B cell (primary cell): ENCODE measurements at regions not wholly inside any gene's neighbourhood (a gene's known extent, or its start where the extent isn't known, plus 50 kb on each side); places are given as distances from the start of the nearest gene placed in this dataset.

Source experiments
- ATAC-seq: fragments of 200-7000 bp; cut with Tn5 transposase; one replicate; pipeline ENCODE4 v1.10.0; 2021; ENCODE audit warnings: low read depth, mild to moderate bottlenecking, moderate number of reproducible peaks, moderate library complexity
- CTCF ChIA-PET: fragments of 350-600 bp; sonication (Branson Sonifier 250); formaldehyde crosslinking; loops from one replicate; lab custom pipeline; 2021; ENCODE audit warnings: antibody characterized with exemption, inconsistent platforms; lab: Charles Lee
- POLR2A ChIA-PET: fragments of 350-600 bp; sonication (Branson Sonifier 250); formaldehyde crosslinking; loops from one replicate; lab custom pipeline; 2021; ENCODE audit warnings: antibody characterized with exemption; lab: Charles Lee
- DNase-seq: peaks from one replicate; pipeline ENCODE4 v3.0.0; 2013
- H2AFZ ChIP-seq: 2 replicates; pipeline ENCODE4 v1.6.1; 2012; ENCODE audit warnings: mild to moderate bottlenecking, low read depth, low read length; ENCODE audit not compliant: insufficient read depth, poor library complexity, severe bottlenecking
- H3K27ac ChIP-seq, 2 donors: 1 replicate in 1 of 2; 2 replicates in 1 of 2; pipeline ENCODE4 v1.5.1; 2012 to 2013; ENCODE audit warnings: low read length in 2 of 2, mild to moderate bottlenecking in 2 of 2, moderate library complexity in 1 of 2
- H3K27me3 ChIP-seq, 4 experiments: fragments of 200-600 bp in 1 of 4; sonication (generic) in 1 of 4; replicated peaks in 1 of 4; 1 replicate in 2 of 4; 2 replicates in 2 of 4; pipeline versions ENCODE4 v1.6.1 to v1.7.0; 2013 to 2016; ENCODE audit warnings: low read length in 3 of 4, mild to moderate bottlenecking in 2 of 4, mixed read lengths in 1 of 4, moderate library complexity in 1 of 4; ENCODE audit not compliant: insufficient read depth in 4 of 4, control insufficient read depth in 3 of 4; ENCODE audit errors: control extremely low read depth in 1 of 4
- H3K36me3 ChIP-seq, 2 experiments: replicated peaks in 1 of 2; 1 replicate in 1 of 2; 2 replicates in 1 of 2; pipeline versions ENCODE4 v1.6.1 to v1.7.1; 2013; ENCODE audit warnings: low read length in 1 of 2; ENCODE audit not compliant: insufficient read depth in 2 of 2, control insufficient read depth in 1 of 2; ENCODE audit errors: control extremely low read depth in 1 of 2, extremely low read depth in 1 of 2
- H3K4me1 ChIP-seq, 2 donors: fragments of 200-600 bp in 1 of 2; sonication (generic) in 1 of 2; 1 replicate in 1 of 2; 2 replicates in 1 of 2; pipeline versions ENCODE4 v1.5.1 to v1.6.1; 2013 to 2017; ENCODE audit warnings: low read length in 2 of 2; ENCODE audit not compliant: control insufficient read depth in 2 of 2, insufficient read depth in 2 of 2
- H3K4me2 ChIP-seq: replicated peaks from 2 replicates; pipeline ENCODE3; 2012; ENCODE audit warnings: mild to moderate bottlenecking, low read depth, low read length; ENCODE audit not compliant: poor library complexity, severe bottlenecking
- H3K4me3 ChIP-seq, 5 experiments: fragments of 200-600 bp in 1 of 5; sonication (generic) in 1 of 5; 1 replicate in 3 of 5; 2 replicates in 2 of 5; pipeline versions ENCODE4 v1.5.1 to v1.7.0; 2011 to 2016; ENCODE audit warnings: low read length in 4 of 5, mild to moderate bottlenecking in 4 of 5, low read depth in 2 of 5, control low read depth in 1 of 5, moderate library complexity in 1 of 5; ENCODE audit not compliant: insufficient read depth in 1 of 5; ENCODE audit errors: control extremely low read depth in 1 of 5, extremely low read depth in 1 of 5
- H3K79me2 ChIP-seq: fragments of 200-600 bp; sonication (generic); one replicate; pipeline ENCODE4 v1.6.0; 2016; ENCODE audit warnings: low read length; ENCODE audit not compliant: control insufficient read depth, insufficient read depth
- H3K9ac ChIP-seq: fragments of 200-600 bp; sonication (generic); 2 replicates; pipeline ENCODE4 v1.6.1; 2017; ENCODE audit warnings: mild to moderate bottlenecking, low read length, moderate library complexity
- H3K9me3 ChIP-seq, 3 donors: one replicate each; pipeline versions ENCODE4 v1.6.1 to v1.7.1; 2013; ENCODE audit warnings: low read length in 2 of 3; ENCODE audit not compliant: control insufficient read depth in 2 of 3, insufficient read depth in 1 of 3; ENCODE audit errors: control extremely low read depth in 1 of 3
- H4K20me1 ChIP-seq: 2 replicates; pipeline ENCODE4 v1.6.0; 2012; ENCODE audit warnings: mild to moderate bottlenecking, low read length; ENCODE audit not compliant: insufficient read depth, control insufficient read depth, poor library complexity, severe bottlenecking
- H3K27ac Mint-ChIP-seq: one replicate; pipeline ENCODE4 v1.8.0; 2021; ENCODE audit warnings: mixed read lengths
- H3K27me3 Mint-ChIP-seq: one replicate; pipeline ENCODE4 v1.8.0; 2021; ENCODE audit warnings: mixed read lengths
- H3K4me1 Mint-ChIP-seq: one replicate; pipeline ENCODE4 v1.8.0; 2021; ENCODE audit warnings: mixed read lengths
- H3K4me3 Mint-ChIP-seq: one replicate; pipeline ENCODE4 v1.8.0; 2021; ENCODE audit warnings: mixed read lengths
- H3K9me3 Mint-ChIP-seq: one replicate; pipeline ENCODE4 v1.8.0; 2022; ENCODE audit warnings: mixed read lengths; ENCODE audit not compliant: insufficient read depth
- EZH2 ChIP-seq: IDR thresholded peaks from 2 replicates; pipeline ENCODE4 v1.6.1; 2012; ENCODE audit warnings: borderline replicate concordance, low read depth, mild to moderate bottlenecking, moderate library complexity, low read length; ENCODE audit not compliant: insufficient read depth, poor library complexity, severe bottlenecking
- WGBS: methylation state at CpG from one replicate; pipeline ENCODE4 v1.1.5; 2013; ENCODE audit warnings: missing lambda C conversion rate; ENCODE audit not compliant: insufficient coverage; 5-methylcytosine and 5-hydroxymethylcytosine counted together
- intact Hi-C: fragments of 100-400 bp; cut with micrococcal nuclease; formaldehyde crosslinking; loops from one replicate; pipeline ENCODE4 v1.10.0; 2022
- TF ChIP-seq, protein P1 (sequence below): fragments of 200-600 bp; IDR thresholded peaks from one replicate; pipeline ENCODE4 v1.8.0; 2022; ENCODE audit warnings: antibody characterized with exemption, mild to moderate bottlenecking

DNA sequence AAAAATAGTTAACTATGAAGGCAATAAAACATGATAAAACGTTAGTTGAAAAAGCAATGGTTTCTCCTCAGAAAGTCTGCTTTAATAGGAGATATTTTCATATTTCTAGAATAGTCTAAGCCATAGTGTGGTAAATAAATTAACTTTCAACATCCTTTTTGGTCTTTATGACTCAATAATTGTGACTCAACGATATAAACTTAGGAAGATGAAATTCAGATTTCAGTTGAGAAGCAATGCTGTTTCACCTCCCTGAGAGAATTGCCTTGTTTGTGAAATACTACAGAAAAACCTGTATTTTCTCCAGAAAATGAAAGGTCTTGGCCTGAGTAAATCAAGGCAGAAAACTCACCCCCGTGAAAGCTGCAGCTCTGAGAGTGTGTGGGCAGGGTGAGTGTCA is 166.9 kb downstream of the ETAA1 start:
- H2AFZ ChIP-seq = no peak overlapping the region
- no peaks in the 10 kb centered on the region for H3K9me3 Mint-ChIP-seq
- CTCF ChIA-PET = no interaction called here
- intact Hi-C loops = no loop called here
- POLR2A ChIA-PET = no interaction called here
- no peak overlapping the region for H3K4me3 ChIP-seq
- no peak for DNase-seq
- TF ChIP-seq, protein P1, sequence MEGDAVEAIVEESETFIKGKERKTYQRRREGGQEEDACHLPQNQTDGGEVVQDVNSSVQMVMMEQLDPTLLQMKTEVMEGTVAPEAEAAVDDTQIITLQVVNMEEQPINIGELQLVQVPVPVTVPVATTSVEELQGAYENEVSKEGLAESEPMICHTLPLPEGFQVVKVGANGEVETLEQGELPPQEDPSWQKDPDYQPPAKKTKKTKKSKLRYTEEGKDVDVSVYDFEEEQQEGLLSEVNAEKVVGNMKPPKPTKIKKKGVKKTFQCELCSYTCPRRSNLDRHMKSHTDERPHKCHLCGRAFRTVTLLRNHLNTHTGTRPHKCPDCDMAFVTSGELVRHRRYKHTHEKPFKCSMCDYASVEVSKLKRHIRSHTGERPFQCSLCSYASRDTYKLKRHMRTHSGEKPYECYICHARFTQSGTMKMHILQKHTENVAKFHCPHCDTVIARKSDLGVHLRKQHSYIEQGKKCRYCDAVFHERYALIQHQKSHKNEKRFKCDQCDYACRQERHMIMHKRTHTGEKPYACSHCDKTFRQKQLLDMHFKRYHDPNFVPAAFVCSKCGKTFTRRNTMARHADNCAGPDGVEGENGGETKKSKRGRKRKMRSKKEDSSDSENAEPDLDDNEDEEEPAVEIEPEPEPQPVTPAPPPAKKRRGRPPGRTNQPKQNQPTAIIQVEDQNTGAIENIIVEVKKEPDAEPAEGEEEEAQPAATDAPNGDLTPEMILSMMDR = no peak
- TF ChIP-seq EZH2 = no peak
- H3K4me3 Mint-ChIP-seq = no peak overlapping the region
- no peak overlapping the region for H3K27ac ChIP-seq
- no peaks in the 10 kb centered on the region for H3K4me1 ChIP-seq
- no peaks in the 10 kb centered on the region for H3K4me1 Mint-ChIP-seq
- no peak overlapping the region for H3K4me2 ChIP-seq
- no peak overlapping the region for H3K27ac Mint-ChIP-seq
- H3K9me3 ChIP-seq = peaks cover 0 to 1% (median 0%) of the 10 kb centered on the region in 3 donors
- 83% methylated on average over 1 of the region's 3 CpGs for WGBS
- no peaks in the 10 kb centered on the region for H3K36me3 ChIP-seq
- no peaks in the 10 kb centered on the region for H3K27me3 ChIP-seq
- no peaks in the 10 kb centered on the region for H3K79me2 ChIP-seq
- H3K27me3 Mint-ChIP-seq = no peaks in the 10 kb centered on the region
- ATAC-seq = no peak
- no peaks in the 10 kb centered on the region for H4K20me1 ChIP-seq
- H3K9ac ChIP-seq = no peak overlapping the region

DNA sequence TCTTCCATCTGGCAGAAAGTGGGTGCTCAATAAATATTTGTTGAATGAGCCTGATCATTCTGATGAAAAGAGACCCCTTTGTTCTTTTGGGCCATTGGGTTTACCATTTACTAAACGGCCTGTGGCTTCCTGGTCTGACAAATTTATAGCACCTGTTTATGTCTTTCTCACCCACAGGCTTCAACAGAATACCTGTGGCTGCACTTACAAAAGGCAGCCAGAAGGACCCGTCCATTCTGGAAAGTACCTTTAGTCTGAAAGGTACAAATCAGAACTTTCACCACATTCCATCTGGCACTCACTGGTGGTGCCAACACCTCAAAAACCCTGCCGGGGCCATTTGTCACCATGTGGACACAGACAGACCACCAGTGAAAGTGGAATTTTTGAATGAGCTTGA is 167.5 kb downstream of the ETAA1 start:
- no peak for ATAC-seq
- Histone ChIP-seq H3K79me2 (no peaks in the 10 kb centered on the region), H2AFZ (no peak overlapping the region), H3K4me1 (no peaks in the 10 kb centered on the region), H3K9ac (no peak overlapping the region), H3K36me3 (no peaks in the 10 kb centered on the region), H3K9me3 (peaks cover 0 to 1% (median 0%) of the 10 kb centered on the region in 3 donors), H3K4me2 (no peak overlapping the region), H3K27me3 (no peaks in the 10 kb centered on the region), H4K20me1 (no peaks in the 10 kb centered on the region), H3K4me3 (no peak overlapping the region), H3K27ac (no peak overlapping the region)
- intact Hi-C loops = no loop called here
- no peak for DNase-seq
- CTCF ChIA-PET = no interaction called here
- no peaks in the 10 kb centered on the region for H3K27me3 Mint-ChIP-seq
- POLR2A ChIA-PET = no interaction called here
- H3K4me1 Mint-ChIP-seq = no peaks in the 10 kb centered on the region
- H3K4me3 Mint-ChIP-seq = no peak overlapping the region
- 92% methylated on average over 2 of the region's 3 CpGs for WGBS
- no peaks in the 10 kb centered on the region for H3K9me3 Mint-ChIP-seq
- no peak for TF ChIP-seq EZH2
- TF ChIP-seq, protein P1 = no peak
- no peak overlapping the region for H3K27ac Mint-ChIP-seq
